ENCODE measurements at regions not wholly inside any gene's neighbourhood (a gene's known extent, or its start where the extent isn't known, plus 50 kb on each side); places are given as distances from the start of the nearest gene placed in this dataset.

DNA sequence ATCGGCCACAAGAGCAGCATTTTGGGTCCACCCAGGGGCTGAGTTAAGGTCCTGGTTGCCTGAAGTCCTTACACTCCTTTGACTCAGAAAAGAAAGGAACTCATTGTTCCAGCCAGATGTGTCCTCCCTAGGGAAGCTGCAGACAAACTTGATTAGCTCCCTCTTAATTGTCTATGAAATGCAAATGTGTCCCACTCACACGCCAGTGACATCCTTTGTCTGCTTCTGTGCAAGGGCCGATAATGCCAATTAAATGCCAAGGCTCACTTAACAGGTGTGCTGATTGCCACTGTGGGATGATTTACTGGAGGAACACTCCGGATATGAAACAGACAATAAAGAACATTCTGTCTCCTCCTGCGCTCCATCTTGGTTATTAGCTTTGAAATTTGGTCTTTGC lies 332.9 kb upstream of the CPEB2 start:
- Histone ChIP-seq H3K9me3 (ENCODE audit: insufficient read depth, low read depth, low read length) (peaks cover 9% of the 10 kb centered on the region), H3K4me1 (ENCODE audit: insufficient read depth, low read length) (no peaks in the 10 kb centered on the region; the same call in 1 of the 2 replicates), H3K27ac (ENCODE audit: low read length) (no peak overlapping the region), H3K4me3 (ENCODE audit: low read length) (no peak overlapping the region), H3K36me3 (ENCODE audit: insufficient read depth, low read depth, low read length) (no peaks in the 10 kb centered on the region), H3K9ac (ENCODE audit: low read depth, low read length) (no peak overlapping the region), H3K27me3 (ENCODE audit: insufficient read depth, low read length) (no peaks in the 10 kb centered on the region)

DNA sequence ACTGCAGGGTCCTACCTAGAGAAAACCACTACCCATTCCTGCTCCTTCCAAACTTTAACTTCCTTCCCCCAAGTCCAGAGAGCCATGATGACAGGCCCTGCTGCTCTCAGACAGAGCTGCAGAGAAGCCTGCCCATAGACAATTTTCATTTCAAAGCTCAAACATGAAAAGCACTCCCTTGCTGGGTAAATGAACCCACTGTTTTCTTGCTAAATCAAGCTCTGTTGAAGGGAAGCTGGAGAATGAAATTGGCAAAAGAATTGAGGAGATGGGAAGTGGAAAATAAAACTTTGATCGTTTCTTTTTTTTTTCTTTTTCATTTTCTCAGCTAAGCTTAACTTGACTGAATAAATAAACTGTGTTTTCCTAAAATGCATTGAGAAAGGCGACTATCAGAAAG lies 331.1 kb upstream of the CPEB2 start:
- Histone ChIP-seq H3K9ac (ENCODE audit: low read depth, low read length) (no peak overlapping the region), H3K9me3 (ENCODE audit: insufficient read depth, low read depth, low read length) (peaks cover 8% of the 10 kb centered on the region), H3K27me3 (ENCODE audit: insufficient read depth, low read length) (no peaks in the 10 kb centered on the region), H3K4me3 (ENCODE audit: low read length) (no peak overlapping the region), H3K27ac (ENCODE audit: low read length) (no peak overlapping the region), H3K36me3 (ENCODE audit: insufficient read depth, low read depth, low read length) (no peaks in the 10 kb centered on the region), H3K4me1 (ENCODE audit: insufficient read depth, low read length) (no peaks in the 10 kb centered on the region; the same call in 1 of the 2 replicates)

DNA sequence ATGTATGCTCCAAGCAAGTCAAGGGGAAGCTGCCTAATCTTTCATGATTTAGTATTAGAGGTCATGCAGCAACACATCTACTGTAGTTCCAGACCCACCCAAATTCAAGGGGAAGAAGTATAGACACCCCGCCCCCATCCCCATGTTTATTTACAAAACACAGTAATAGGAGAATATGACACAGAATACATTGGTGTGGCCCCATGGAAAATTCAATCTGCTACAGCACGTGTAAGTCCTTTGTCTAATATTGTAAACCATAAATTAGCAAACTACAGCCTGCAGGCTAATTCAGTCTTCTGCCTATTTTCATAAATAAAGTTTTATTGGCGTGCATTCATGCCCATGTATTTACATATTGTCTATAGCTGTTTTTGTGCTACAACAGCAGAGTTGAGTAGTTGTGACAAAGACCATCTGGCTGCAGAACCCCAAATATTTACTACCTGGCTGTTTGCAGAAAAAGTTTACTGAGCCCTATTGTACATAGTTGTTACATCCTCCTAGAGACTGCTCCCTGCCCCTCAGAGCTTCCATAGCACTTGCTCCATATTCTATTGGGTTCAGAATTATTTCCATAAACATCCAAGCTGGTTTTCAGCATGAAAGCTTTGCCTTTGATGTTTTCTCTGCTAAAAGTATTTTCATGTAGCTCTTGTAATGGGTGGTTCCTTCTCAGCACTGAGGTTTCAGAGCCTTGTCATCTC lies 326.8 kb upstream of the CPEB2 start:
- H3K4me3 ChIP-seq (ENCODE audit: low read length) = no peak overlapping the region
- no peaks in the 10 kb centered on the region for H3K9me3 ChIP-seq (ENCODE audit: insufficient read depth, low read depth, low read length)
- H3K27ac ChIP-seq (ENCODE audit: low read length) = no peak overlapping the region
- H3K4me1 ChIP-seq (ENCODE audit: insufficient read depth, low read length) = no peaks in the 10 kb centered on the region; the same call in 1 of the 2 replicates
- H3K9ac ChIP-seq (ENCODE audit: low read depth, low read length) = no peak overlapping the region
- H3K27me3 ChIP-seq (ENCODE audit: insufficient read depth, low read length) = no peaks in the 10 kb centered on the region
- no peaks in the 10 kb centered on the region for H3K36me3 ChIP-seq (ENCODE audit: insufficient read depth, low read depth, low read length)

DNA sequence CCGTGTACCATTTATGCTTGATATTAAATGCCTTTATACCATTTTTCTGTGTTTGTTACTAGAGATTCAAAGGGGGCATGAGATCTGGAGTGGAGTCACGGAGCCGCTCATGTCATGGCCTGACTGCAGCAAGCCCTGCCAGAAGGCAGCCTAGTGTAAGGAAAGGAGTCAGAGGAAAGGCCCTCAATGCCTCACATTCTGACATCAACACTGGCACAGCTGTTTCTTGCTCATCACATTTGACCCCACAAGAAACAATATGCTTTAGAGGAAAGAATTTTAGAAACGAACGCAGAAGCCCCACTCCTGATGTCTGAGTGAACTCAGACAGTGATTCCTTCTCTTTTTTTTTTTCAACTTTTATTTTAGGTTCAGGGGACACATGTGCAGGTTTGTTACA lies 322.4 kb upstream of the CPEB2 start:
- H3K27ac ChIP-seq (ENCODE audit: low read length) = no peak overlapping the region
- no peaks in the 10 kb centered on the region for H3K27me3 ChIP-seq (ENCODE audit: insufficient read depth, low read length)
- no peak overlapping the region for H3K9ac ChIP-seq (ENCODE audit: low read depth, low read length)
- no peaks in the 10 kb centered on the region for H3K36me3 ChIP-seq (ENCODE audit: insufficient read depth, low read depth, low read length)
- H3K4me3 ChIP-seq (ENCODE audit: low read length) = no peak overlapping the region
- H3K9me3 ChIP-seq (ENCODE audit: insufficient read depth, low read depth, low read length) = no peaks in the 10 kb centered on the region
- H3K4me1 ChIP-seq (ENCODE audit: insufficient read depth, low read length) = no peaks in the 10 kb centered on the region

DNA sequence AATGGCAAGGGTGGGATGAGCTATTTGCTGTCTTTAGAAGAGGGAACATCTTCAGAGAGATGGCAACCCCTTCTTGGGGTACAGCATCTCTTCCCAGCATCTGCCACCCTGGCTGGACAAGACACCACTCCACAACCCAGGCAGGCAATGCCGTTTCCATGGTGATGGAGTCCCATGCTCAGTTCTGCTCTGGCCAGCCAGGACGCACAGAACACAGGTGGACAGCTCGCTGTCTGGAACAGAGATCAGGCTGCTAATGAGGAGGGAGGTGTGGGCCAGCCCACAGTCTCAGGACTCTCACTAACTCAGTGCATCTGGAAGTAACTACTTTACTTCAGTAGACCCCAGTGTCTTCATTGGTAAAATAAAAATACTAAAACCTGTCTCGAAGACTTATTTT lies 321.0 kb upstream of the CPEB2 start:
- H3K4me1 ChIP-seq (ENCODE audit: insufficient read depth, low read length) = no peaks in the 10 kb centered on the region
- H3K27me3 ChIP-seq (ENCODE audit: insufficient read depth, low read length) = no peaks in the 10 kb centered on the region

GRCh38 chr4:14693728-14694127 lies 308.6 kb upstream of the CPEB2 start:
- Histone ChIP-seq H3K27ac (ENCODE audit: low read length) (no peak overlapping the region), H3K9me3 (ENCODE audit: insufficient read depth, low read depth, low read length) (peaks cover 14% of the 10 kb centered on the region; the same call in 1 of the 2 replicates), H3K9ac (ENCODE audit: low read depth, low read length) (no peak overlapping the region)

More for the DNA sequence above, 321.0 kb upstream of the CPEB2 start:
- H3K36me3 ChIP-seq (ENCODE audit: insufficient read depth, low read depth, low read length) = no peaks in the 10 kb centered on the region
- H3K9me3 ChIP-seq (ENCODE audit: insufficient read depth, low read depth, low read length) = no peaks in the 10 kb centered on the region
- no peak overlapping the region for H3K9ac ChIP-seq (ENCODE audit: low read depth, low read length)
- no peak overlapping the region for H3K27ac ChIP-seq (ENCODE audit: low read length)
- no peak overlapping the region for H3K4me3 ChIP-seq (ENCODE audit: low read length)

DNA sequence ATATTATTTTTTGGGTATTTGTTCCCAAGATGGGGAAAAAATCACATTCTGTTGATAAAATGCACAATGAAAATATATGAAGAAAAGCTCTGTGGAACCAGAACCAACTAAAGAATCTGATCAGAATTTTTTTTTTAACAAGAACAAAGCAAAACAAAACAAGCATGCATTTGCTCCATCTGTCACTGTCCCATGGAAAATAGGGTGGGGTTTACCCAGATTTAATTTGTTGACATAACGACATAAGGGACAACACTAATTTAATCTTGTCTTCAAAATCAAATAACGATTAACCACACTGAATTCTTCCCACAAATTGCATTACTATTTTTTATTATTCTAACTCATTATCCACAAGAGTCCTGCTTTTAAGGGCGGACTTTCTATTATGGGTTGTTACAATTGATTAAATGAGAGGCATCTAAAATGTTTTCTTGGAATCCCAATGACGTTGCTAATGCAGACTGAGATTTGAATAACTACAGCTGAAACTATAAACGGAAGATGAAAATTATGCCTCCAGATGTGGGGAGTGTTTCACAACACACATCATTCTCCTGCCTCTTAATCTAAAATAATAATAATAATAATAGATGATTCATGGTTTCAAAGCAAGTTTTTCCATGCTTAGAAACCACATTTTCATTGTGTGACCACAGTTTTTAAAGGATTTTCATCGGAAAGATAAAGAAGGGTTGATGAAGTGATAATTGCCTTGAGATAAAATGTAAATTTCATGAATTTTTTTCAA lies 307.0 kb upstream of the CPEB2 start:
- peaks cover 14% of the 10 kb centered on the region; the same call in 1 of the 2 replicates for H3K9me3 ChIP-seq (ENCODE audit: insufficient read depth, low read depth, low read length)
- no peaks in the 10 kb centered on the region for H3K4me1 ChIP-seq (ENCODE audit: insufficient read depth, low read length)
- no peak overlapping the region for H3K27ac ChIP-seq (ENCODE audit: low read length)
- H3K4me3 ChIP-seq (ENCODE audit: low read length) = no peak overlapping the region
- no peak overlapping the region for H3K9ac ChIP-seq (ENCODE audit: low read depth, low read length)
- no peaks in the 10 kb centered on the region for H3K36me3 ChIP-seq (ENCODE audit: insufficient read depth, low read depth, low read length)
- no peaks in the 10 kb centered on the region for H3K27me3 ChIP-seq (ENCODE audit: insufficient read depth, low read length)

More at GRCh38 chr4:14693728-14694127, 308.6 kb upstream of the CPEB2 start:
- Histone ChIP-seq H3K4me1 (ENCODE audit: insufficient read depth, low read length) (no peaks in the 10 kb centered on the region), H3K36me3 (ENCODE audit: insufficient read depth, low read depth, low read length) (no peaks in the 10 kb centered on the region), H3K27me3 (ENCODE audit: insufficient read depth, low read length) (no peaks in the 10 kb centered on the region), H3K4me3 (ENCODE audit: low read length) (no peak overlapping the region)

DNA sequence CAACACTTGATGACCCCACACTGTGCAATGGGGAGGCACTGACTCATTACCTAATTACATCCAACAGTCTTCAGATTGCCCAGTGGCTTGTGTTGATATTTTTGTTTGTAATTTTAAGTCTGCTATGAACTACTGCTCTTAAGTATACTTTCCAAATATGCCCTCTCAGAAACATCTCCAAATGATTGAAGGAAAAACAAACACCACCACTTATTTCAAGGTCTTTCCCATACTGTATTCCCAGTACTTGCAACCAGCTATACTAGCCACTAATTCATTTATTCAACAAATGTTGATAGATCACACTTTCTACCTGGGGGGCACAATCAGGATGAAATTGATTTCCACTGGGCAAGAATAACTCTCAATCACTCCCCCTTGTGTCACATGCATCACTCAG lies 302.2 kb upstream of the CPEB2 start:
- H3K4me3 ChIP-seq (ENCODE audit: low read length) = no peak overlapping the region
- H3K27ac ChIP-seq (ENCODE audit: low read length) = no peak overlapping the region
- no peak overlapping the region for H3K9ac ChIP-seq (ENCODE audit: low read depth, low read length)
- H3K4me1 ChIP-seq (ENCODE audit: insufficient read depth, low read length) = no peaks in the 10 kb centered on the region
- H3K9me3 ChIP-seq (ENCODE audit: insufficient read depth, low read depth, low read length) = no peaks in the 10 kb centered on the region
- no peaks in the 10 kb centered on the region for H3K36me3 ChIP-seq (ENCODE audit: insufficient read depth, low read depth, low read length)
- H3K27me3 ChIP-seq (ENCODE audit: insufficient read depth, low read length) = no peaks in the 10 kb centered on the region

GRCh38 chr4:14700544-14700943 lies 301.7 kb upstream of the CPEB2 start:
- Histone ChIP-seq H3K9me3 (ENCODE audit: insufficient read depth, low read depth, low read length) (no peaks in the 10 kb centered on the region), H3K27ac (ENCODE audit: low read length) (no peak overlapping the region), H3K4me3 (ENCODE audit: low read length) (no peak overlapping the region), H3K36me3 (ENCODE audit: insufficient read depth, low read depth, low read length) (no peaks in the 10 kb centered on the region), H3K9ac (ENCODE audit: low read depth, low read length) (no peak overlapping the region), H3K4me1 (ENCODE audit: insufficient read depth, low read length) (no peaks in the 10 kb centered on the region), H3K27me3 (ENCODE audit: insufficient read depth, low read length) (no peaks in the 10 kb centered on the region)

DNA sequence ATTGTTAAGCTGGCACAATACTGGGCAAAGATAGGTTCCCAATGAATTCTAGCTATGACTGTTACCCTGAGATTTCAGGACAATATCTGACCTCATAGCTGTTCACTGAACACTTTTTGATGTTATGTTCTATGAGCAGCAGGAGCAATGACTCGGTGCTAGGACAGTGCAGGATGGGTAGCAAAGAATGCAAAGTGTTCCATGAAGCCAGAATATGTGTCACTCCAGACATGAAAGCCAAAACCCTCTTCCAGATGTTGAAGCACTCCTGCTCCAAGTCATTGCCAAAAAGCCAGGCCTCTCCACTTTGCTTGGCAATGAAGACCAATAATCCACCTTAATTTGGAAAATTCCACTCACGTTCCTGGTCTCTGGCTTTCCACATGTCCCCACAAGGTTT lies 300.9 kb upstream of the CPEB2 start:
- Histone ChIP-seq H3K9me3 (ENCODE audit: insufficient read depth, low read depth, low read length) (no peaks in the 10 kb centered on the region), H3K27me3 (ENCODE audit: insufficient read depth, low read length) (no peaks in the 10 kb centered on the region), H3K4me1 (ENCODE audit: insufficient read depth, low read length) (no peaks in the 10 kb centered on the region), H3K36me3 (ENCODE audit: insufficient read depth, low read depth, low read length) (no peaks in the 10 kb centered on the region), H3K27ac (ENCODE audit: low read length) (no peak overlapping the region), H3K9ac (ENCODE audit: low read depth, low read length) (no peak overlapping the region), H3K4me3 (ENCODE audit: low read length) (no peak overlapping the region)

DNA sequence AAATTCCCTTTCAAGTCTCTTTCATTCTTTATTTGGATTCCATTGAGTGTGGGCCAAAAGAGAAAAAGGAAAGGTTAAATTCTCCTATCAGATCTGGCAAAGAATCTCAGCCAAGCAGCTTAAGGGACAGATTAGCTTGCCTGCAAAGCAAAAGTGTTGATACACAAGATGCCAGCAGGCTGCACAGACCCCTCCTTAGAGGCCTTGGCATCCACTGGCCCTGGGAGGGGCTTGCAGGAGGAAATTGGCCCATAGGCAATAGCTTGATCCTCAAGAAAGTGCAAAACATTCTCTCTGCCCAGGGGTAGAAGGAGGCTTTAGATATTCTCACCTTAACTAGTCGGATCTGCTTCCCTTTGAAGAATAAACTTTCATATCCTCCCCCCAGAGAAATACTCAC lies 300.4 kb upstream of the CPEB2 start:
- H3K9me3 ChIP-seq (ENCODE audit: insufficient read depth, low read depth, low read length) = no peaks in the 10 kb centered on the region
- H3K4me1 ChIP-seq (ENCODE audit: insufficient read depth, low read length) = no peaks in the 10 kb centered on the region
- H3K36me3 ChIP-seq (ENCODE audit: insufficient read depth, low read depth, low read length) = no peaks in the 10 kb centered on the region
- H3K4me3 ChIP-seq (ENCODE audit: low read length) = no peak overlapping the region
- H3K27me3 ChIP-seq (ENCODE audit: insufficient read depth, low read length) = no peaks in the 10 kb centered on the region
- no peak overlapping the region for H3K27ac ChIP-seq (ENCODE audit: low read length)
- H3K9ac ChIP-seq (ENCODE audit: low read depth, low read length) = no peak overlapping the region

DNA sequence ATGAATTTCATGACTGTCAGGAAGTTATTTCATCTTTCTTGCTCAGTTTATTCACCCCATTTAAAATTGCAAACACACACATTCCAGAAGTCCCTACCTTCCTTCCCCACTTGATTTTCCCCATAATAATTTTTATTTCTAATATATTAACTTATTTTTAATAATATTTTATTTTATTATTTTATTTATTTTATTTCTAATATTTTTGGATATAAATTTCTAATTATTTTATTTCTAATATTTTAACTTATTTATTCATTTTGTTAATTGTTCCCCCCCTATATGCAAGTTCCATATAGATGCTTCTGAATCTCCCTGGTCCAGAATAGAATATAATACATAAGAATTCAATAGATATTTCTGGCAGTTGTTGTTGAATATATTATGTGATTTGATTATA lies 293.7 kb upstream of the CPEB2 start:
- H3K4me3 ChIP-seq (ENCODE audit: low read length) = no peak overlapping the region
- H3K27me3 ChIP-seq (ENCODE audit: insufficient read depth, low read length) = no peaks in the 10 kb centered on the region
- H3K4me1 ChIP-seq (ENCODE audit: insufficient read depth, low read length) = no peaks in the 10 kb centered on the region
- no peaks in the 10 kb centered on the region for H3K9me3 ChIP-seq (ENCODE audit: insufficient read depth, low read depth, low read length)
- no peak overlapping the region for H3K27ac ChIP-seq (ENCODE audit: low read length)
- no peak overlapping the region for H3K9ac ChIP-seq (ENCODE audit: low read depth, low read length)
- H3K36me3 ChIP-seq (ENCODE audit: insufficient read depth, low read depth, low read length) = no peaks in the 10 kb centered on the region
